Effector memory CD4-positive, alpha-beta T cell (primary cell): ENCODE measurements at regions not wholly inside any gene's neighbourhood (a gene's known extent, or its start where the extent isn't known, plus 50 kb on each side); places are given as distances from the start of the nearest gene placed in this dataset.

Experiments used
- DNase-seq, 3 donors: peaks; one replicate each; pipeline ENCODE4 v3.0.0-alpha.2; 2020
- H3K27ac ChIP-seq: 2 replicates; pipeline ENCODE4 v1.7.0; 2013; ENCODE audit warnings: mild to moderate bottlenecking, low read length, moderate library complexity; ENCODE audit not compliant: insufficient read depth, poor library complexity, severe bottlenecking
- H3K27me3 ChIP-seq: replicated peaks from 2 replicates; pipeline ENCODE4 v1.7.0; 2013; ENCODE audit warnings: mild to moderate bottlenecking, low read length; ENCODE audit not compliant: insufficient read depth, control insufficient read depth, poor library complexity, severe bottlenecking
- H3K36me3 ChIP-seq: 2 replicates; pipeline ENCODE4 v1.7.0; 2013; ENCODE audit warnings: mild to moderate bottlenecking, low read length, moderate library complexity; ENCODE audit not compliant: control insufficient read depth, insufficient read depth
- H3K4me1 ChIP-seq: 2 replicates; pipeline ENCODE4 v1.7.0; 2013; ENCODE audit warnings: low read length, mild to moderate bottlenecking; ENCODE audit not compliant: control insufficient read depth, insufficient read depth, poor library complexity, severe bottlenecking
- H3K4me3 ChIP-seq: 2 replicates; pipeline ENCODE4 v1.7.0; 2013; ENCODE audit warnings: low read length, low read depth, mild to moderate bottlenecking; ENCODE audit not compliant: insufficient read depth, poor library complexity, severe bottlenecking
- H3K9me3 ChIP-seq: 2 replicates; pipeline ENCODE4 v1.7.0; 2013; ENCODE audit warnings: mild to moderate bottlenecking, low read length, moderate library complexity; ENCODE audit not compliant: control insufficient read depth

- no peak overlapping the region for H3K4me3 ChIP-seq
- no peaks in the 10 kb centered on the region for H3K9me3 ChIP-seq
- H3K27me3 ChIP-seq: no peaks in the 10 kb centered on the region
- H3K27ac ChIP-seq: no peak overlapping the region
- no peak for DNase-seq
- H3K4me1 ChIP-seq: no peaks in the 10 kb centered on the region
- no peaks in the 10 kb centered on the region for H3K36me3 ChIP-seq
These were observed 75.5 kb upstream of the CPM start for GRCh38 chr12:69008520-69008919.

GRCh38 chr12:69014047-69014446 is 81.1 kb upstream of the CPM start:
- Histone ChIP-seq H3K4me3 (no peak overlapping the region), H3K4me1 (no peaks in the 10 kb centered on the region), H3K9me3 (no peaks in the 10 kb centered on the region), H3K36me3 (no peaks in the 10 kb centered on the region), H3K27ac (no peak overlapping the region), H3K27me3 (no peaks in the 10 kb centered on the region)
- DNase-seq: no peak

GRCh38 chr12:69015017-69015416 is 82.0 kb upstream of the CPM start:
- no peaks in the 10 kb centered on the region for H3K36me3 ChIP-seq
- no peak overlapping the region for H3K4me3 ChIP-seq
- H3K27ac ChIP-seq: no peak overlapping the region
- no peaks in the 10 kb centered on the region for H3K27me3 ChIP-seq
- no peaks in the 10 kb centered on the region for H3K9me3 ChIP-seq
- no peak for DNase-seq
- no peaks in the 10 kb centered on the region for H3K4me1 ChIP-seq

GRCh38 chr12:69015831-69016230 is 82.9 kb upstream of the CPM start:
- H3K4me1 ChIP-seq: no peaks in the 10 kb centered on the region
- H3K36me3 ChIP-seq: no peaks in the 10 kb centered on the region
- no peak overlapping the region for H3K27ac ChIP-seq
- H3K9me3 ChIP-seq: no peaks in the 10 kb centered on the region
- H3K4me3 ChIP-seq: no peak overlapping the region
- H3K27me3 ChIP-seq: no peaks in the 10 kb centered on the region
- DNase-seq: no peak

- Histone ChIP-seq H3K9me3 (no peaks in the 10 kb centered on the region), H3K36me3 (no peaks in the 10 kb centered on the region), H3K4me1 (no peaks in the 10 kb centered on the region), H3K27me3 (no peaks in the 10 kb centered on the region), H3K27ac (no peak overlapping the region), H3K4me3 (no peak overlapping the region)
- no peak for DNase-seq
These were observed 86.1 kb upstream of the CPM start for GRCh38 chr12:69019082-69019481.

- Histone ChIP-seq H3K27me3 (no peaks in the 10 kb centered on the region), H3K36me3 (no peaks in the 10 kb centered on the region), H3K9me3 (no peaks in the 10 kb centered on the region), H3K4me1 (no peaks in the 10 kb centered on the region), H3K4me3 (no peak overlapping the region), H3K27ac (no peak overlapping the region)
- DNase-seq: no peak
These were observed 86.9 kb upstream of the CPM start for GRCh38 chr12:69019910-69020309.

- H3K4me1 ChIP-seq: no peaks in the 10 kb centered on the region
- H3K9me3 ChIP-seq: no peaks in the 10 kb centered on the region
- no peaks in the 10 kb centered on the region for H3K36me3 ChIP-seq
These were observed 89.7 kb upstream of the CPM start for GRCh38 chr12:69022674-69023073.

GRCh38 chr12:69023840-69024239 is 90.9 kb upstream of the CPM start:
- Histone ChIP-seq H3K4me1 (no peaks in the 10 kb centered on the region), H3K9me3 (no peaks in the 10 kb centered on the region), H3K4me3 (no peak overlapping the region), H3K36me3 (no peaks in the 10 kb centered on the region), H3K27ac (no peak overlapping the region), H3K27me3 (no peaks in the 10 kb centered on the region)
- no peak for DNase-seq

More at GRCh38 chr12:69022674-69023073, 89.7 kb upstream of the CPM start:
- Histone ChIP-seq H3K27ac (no peak overlapping the region), H3K27me3 (no peaks in the 10 kb centered on the region), H3K4me3 (no peak overlapping the region)
- DNase-seq: no peak

GRCh38 chr12:69024413-69024812 is 91.4 kb upstream of the CPM start:
- Histone ChIP-seq H3K4me3 (no peak overlapping the region), H3K4me1 (no peaks in the 10 kb centered on the region), H3K27ac (no peak overlapping the region), H3K9me3 (no peaks in the 10 kb centered on the region), H3K36me3 (no peaks in the 10 kb centered on the region), H3K27me3 (no peaks in the 10 kb centered on the region)
- DNase-seq: no peak

- no peaks in the 10 kb centered on the region for H3K27me3 ChIP-seq
- DNase-seq: no peak
- H3K9me3 ChIP-seq: no peaks in the 10 kb centered on the region
- H3K27ac ChIP-seq: no peak overlapping the region
- H3K4me3 ChIP-seq: no peak overlapping the region
- H3K36me3 ChIP-seq: no peaks in the 10 kb centered on the region
- no peaks in the 10 kb centered on the region for H3K4me1 ChIP-seq
These were observed 91.9 kb upstream of the CPM start for GRCh38 chr12:69024907-69025306.

- no peak overlapping the region for H3K27ac ChIP-seq
- DNase-seq: no peak
- no peaks in the 10 kb centered on the region for H3K9me3 ChIP-seq
- no peaks in the 10 kb centered on the region for H3K27me3 ChIP-seq
- no peaks in the 10 kb centered on the region for H3K4me1 ChIP-seq
- H3K4me3 ChIP-seq: no peak overlapping the region
- no peaks in the 10 kb centered on the region for H3K36me3 ChIP-seq
These were observed 93.4 kb upstream of the CPM start for GRCh38 chr12:69026336-69026735.
